Cardiac muscle cell (in vitro differentiated cells and primary cell): ENCODE measurements at regions not wholly inside any gene's neighbourhood (a gene's known extent, or its start where the extent isn't known, plus 50 kb on each side); places are given as distances from the start of the nearest gene placed in this dataset.
A peak's percentile ranks its signal among the peaks of the same experiment; 100 is the strongest.

ENCODE experiments used
- DNase-seq, 2 donors: peaks; one replicate each; pipeline versions ENCODE4 v3.0.0 to v3.0.0-alpha.2; 2010 to 2017; ENCODE audit warnings: low read depth in 1 of 2, low spot score in 1 of 2
- H3K27ac ChIP-seq: fragments of 200-600 bp; sonication (generic); 2 replicates; pipeline ENCODE4 v1.5.1; 2016
- H3K27me3 ChIP-seq: fragments of 200-600 bp; sonication (generic); 2 replicates; pipeline ENCODE4 v1.6.0; 2016; ENCODE audit warnings: control low read depth
- H3K36me3 ChIP-seq: fragments of 200-600 bp; sonication (generic); 2 replicates; pipeline ENCODE4 v1.5.1; 2016; ENCODE audit warnings: control low read depth
- H3K4me1 ChIP-seq: fragments of 200-600 bp; sonication (generic); 2 replicates; pipeline ENCODE4 v1.8.1; 2017; ENCODE audit warnings: low read depth, mild to moderate bottlenecking, mixed run types
- H3K4me3 ChIP-seq: fragments of 200-600 bp; sonication (generic); 2 replicates; pipeline ENCODE4 v1.5.1; 2016; ENCODE audit warnings: mild to moderate bottlenecking
- H3K9me3 ChIP-seq: fragments of 200-600 bp; sonication (generic); 2 replicates; pipeline ENCODE4 v1.5.1; 2017; ENCODE audit warnings: low read depth, mild to moderate bottlenecking, control low read depth
- TF ChIP-seq, protein P1 (sequence below): IDR thresholded peaks from 2 replicates; pipeline ENCODE4 v1.5.1; 2012; ENCODE audit warnings: low read depth, mild to moderate bottlenecking, low read length

DNA sequence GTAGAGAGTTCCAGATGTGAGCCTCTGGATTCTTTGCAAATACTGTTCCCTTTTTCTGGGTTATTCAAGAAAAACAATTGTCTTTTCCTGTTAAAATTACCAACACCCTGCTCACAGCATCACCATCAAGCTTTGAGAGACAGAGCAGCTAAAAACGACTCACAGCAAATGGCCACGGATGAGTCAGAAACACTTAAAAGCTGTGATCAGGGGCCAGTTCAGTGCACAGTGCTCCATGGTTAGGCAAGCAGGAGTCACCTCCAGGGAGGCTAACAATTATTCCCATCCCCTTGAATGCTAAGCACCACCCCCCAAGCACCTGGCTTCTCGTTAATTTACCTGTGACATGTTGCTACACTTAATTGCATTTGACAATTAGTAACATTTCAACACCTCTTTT, 128.4 kb upstream of the CAMK1G start:
- Histone ChIP-seq H3K36me3 (no peaks in the 10 kb centered on the region), H3K4me3 (no peak overlapping the region), H3K9me3 (no peaks in the 10 kb centered on the region), H3K27me3 (no peaks in the 10 kb centered on the region), H3K27ac (no peak overlapping the region), H3K4me1 (peaks cover 18% of the 10 kb centered on the region)
- TF ChIP-seq, protein P1, sequence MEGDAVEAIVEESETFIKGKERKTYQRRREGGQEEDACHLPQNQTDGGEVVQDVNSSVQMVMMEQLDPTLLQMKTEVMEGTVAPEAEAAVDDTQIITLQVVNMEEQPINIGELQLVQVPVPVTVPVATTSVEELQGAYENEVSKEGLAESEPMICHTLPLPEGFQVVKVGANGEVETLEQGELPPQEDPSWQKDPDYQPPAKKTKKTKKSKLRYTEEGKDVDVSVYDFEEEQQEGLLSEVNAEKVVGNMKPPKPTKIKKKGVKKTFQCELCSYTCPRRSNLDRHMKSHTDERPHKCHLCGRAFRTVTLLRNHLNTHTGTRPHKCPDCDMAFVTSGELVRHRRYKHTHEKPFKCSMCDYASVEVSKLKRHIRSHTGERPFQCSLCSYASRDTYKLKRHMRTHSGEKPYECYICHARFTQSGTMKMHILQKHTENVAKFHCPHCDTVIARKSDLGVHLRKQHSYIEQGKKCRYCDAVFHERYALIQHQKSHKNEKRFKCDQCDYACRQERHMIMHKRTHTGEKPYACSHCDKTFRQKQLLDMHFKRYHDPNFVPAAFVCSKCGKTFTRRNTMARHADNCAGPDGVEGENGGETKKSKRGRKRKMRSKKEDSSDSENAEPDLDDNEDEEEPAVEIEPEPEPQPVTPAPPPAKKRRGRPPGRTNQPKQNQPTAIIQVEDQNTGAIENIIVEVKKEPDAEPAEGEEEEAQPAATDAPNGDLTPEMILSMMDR = no peak
- no peak for DNase-seq

DNA sequence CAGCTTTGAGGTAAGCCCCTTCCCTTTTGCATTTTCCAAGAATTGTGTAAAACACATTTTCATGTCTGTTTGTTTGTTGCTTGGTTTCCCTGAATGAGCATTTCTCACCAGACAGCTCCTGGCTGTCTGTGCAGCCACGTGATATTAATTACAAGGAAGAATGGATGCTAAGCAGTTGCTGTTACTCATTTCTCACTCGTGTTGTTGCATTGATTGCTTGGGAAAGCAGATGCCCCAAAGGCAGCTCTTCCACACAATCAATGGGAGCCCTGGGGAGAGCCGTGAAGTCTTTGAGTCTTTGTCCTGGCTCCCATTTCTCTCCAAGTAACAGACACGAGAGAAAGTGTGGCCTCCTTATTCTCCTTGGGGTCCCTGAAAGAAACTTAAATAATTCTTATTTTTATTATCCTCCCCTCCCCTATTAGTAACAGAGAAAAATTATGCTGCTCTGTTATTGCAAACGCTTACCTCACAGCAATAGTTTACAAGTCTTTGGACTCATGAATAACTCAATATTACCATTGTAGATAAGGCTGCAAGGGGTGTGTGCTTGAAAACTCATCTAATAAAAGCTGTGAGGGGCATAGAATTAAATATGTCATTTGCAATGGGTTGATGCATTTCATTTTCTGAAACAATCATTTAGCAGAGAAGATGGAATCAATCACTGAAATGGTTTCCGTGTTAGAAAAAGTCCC, 127.7 kb upstream of the CAMK1G start:
- H3K9me3 ChIP-seq = no peaks in the 10 kb centered on the region
- no peaks in the 10 kb centered on the region for H3K36me3 ChIP-seq
- no peaks in the 10 kb centered on the region for H3K27me3 ChIP-seq
- TF ChIP-seq, protein P1 = no peak
- peaks cover 18% of the 10 kb centered on the region for H3K4me1 ChIP-seq
- H3K27ac ChIP-seq = no peak overlapping the region
- no peak overlapping the region for H3K4me3 ChIP-seq
- no peak for DNase-seq

DNA sequence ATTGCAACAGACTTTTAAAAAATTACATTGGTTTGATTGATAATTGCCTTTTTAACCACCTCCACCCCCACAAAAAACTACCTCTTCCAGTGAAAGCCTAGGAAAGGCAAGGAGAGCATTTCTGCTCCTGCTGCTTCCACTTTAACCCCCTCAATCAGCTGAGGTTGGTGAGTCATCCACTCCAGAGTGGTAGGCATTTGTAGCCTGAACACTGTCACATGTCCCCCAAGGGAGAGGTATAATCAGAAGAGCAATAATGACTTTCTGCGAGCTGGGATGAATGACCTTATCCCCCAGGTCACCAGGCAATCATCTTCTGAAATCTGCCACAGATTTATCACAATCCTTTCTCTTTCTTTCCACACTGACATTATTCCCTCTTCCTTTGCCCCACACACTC, 126.6 kb upstream of the CAMK1G start:
- TF ChIP-seq, protein P1 = no peak
- H3K36me3 ChIP-seq = no peaks in the 10 kb centered on the region
- no peak overlapping the region for H3K4me3 ChIP-seq
- DNase-seq = peak in 1 of 2 donors; percentile 18
- H3K27ac ChIP-seq = no peak overlapping the region
- H3K4me1 ChIP-seq = peaks cover 18% of the 10 kb centered on the region
- no peaks in the 10 kb centered on the region for H3K9me3 ChIP-seq
- no peaks in the 10 kb centered on the region for H3K27me3 ChIP-seq

DNA sequence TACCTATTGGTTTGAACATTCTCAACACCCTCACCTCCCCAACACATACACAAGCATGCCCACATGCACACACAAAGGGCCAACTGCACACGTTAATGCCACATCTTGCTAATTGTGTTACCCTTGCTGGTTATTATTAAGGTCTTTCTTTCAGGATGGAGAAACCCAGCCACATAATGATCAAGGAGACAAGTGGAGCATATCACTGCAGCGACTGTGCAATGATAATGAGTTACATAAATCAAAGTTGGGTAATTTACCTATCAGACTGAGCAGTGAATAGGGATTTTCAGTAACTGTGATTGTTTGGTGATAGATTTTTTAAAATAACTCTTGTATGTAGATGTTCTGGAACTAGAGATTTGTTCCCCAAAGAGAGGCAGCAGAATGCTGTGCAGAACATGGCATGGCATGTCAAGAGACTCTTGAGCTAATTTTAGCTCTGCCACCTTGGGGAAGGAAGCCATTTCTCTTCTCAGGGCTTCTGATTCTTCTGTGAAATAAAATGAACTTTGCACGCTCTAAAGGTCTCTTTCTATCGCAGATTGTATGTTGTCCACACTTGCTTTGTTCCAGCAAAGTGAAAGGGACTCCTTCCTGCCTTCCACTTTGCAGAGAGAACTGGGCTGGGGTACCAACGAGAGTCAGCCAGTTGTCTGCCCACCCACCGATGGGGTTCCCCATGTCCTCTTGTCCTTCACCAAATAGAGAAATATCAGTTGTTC, 126.0 kb upstream of the CAMK1G start:
- H3K27ac ChIP-seq = peak overlapping the region; percentile 63

DNA sequence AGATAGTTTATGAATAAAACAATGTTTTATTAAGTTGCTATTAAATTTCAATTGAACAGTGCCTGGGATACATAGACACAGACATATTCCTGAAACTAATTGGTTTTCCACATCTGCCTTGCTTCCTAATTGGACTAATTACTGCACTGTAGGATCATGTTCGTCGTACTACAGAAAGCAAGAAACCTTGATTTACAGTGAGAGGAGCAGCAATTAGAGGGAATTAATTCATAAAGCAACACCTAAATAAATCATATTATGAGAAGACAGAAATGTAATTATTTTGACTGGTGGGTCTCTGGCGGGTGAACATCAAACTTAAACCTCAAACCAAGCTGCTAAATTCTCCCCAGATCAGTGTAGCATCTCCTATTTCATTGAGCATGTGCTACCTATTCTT, 124.6 kb upstream of the CAMK1G start:
- no peak overlapping the region for H3K4me3 ChIP-seq
- H3K4me1 ChIP-seq = peaks cover 18% of the 10 kb centered on the region
- no peak overlapping the region for H3K27ac ChIP-seq
- H3K9me3 ChIP-seq = no peaks in the 10 kb centered on the region
- no peaks in the 10 kb centered on the region for H3K27me3 ChIP-seq
- DNase-seq = no peak
- TF ChIP-seq, protein P1 = no peak
- no peaks in the 10 kb centered on the region for H3K36me3 ChIP-seq

More for the DNA sequence above, 126.0 kb upstream of the CAMK1G start:
- H3K9me3 ChIP-seq = no peaks in the 10 kb centered on the region
- no peaks in the 10 kb centered on the region for H3K27me3 ChIP-seq
- H3K36me3 ChIP-seq = no peaks in the 10 kb centered on the region
- no peak overlapping the region for H3K4me3 ChIP-seq
- peak in 1 of 2 donors; percentile 56 for DNase-seq
- peaks cover 18% of the 10 kb centered on the region for H3K4me1 ChIP-seq
- TF ChIP-seq, protein P1 = no peak
